ENCODE measurements at regions not wholly inside any gene's neighbourhood (a gene's known extent, or its start where the extent isn't known, plus 50 kb on each side); places are given as distances from the start of the nearest gene placed in this dataset.

DNA sequence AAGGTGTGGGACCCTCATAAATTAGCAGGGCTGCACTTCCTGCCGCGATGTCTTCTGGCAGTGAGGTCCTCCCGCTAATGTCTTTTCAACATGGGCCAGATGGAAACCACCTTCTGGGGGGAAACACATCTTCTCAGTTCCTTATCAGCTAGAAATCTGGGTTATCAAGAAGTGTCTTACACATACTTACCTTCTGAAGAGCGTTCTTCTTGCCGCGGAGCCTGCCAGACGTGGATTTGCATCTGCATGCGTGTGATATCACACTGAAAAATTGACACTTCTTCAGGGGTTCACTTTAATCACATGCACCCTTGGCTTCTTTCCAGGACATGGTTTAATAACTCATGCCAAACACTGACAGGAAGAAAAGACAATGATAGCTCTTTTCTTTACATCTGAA is 163.5 kb upstream of the SOX11 start:
- no peak for DNase-seq

DNA sequence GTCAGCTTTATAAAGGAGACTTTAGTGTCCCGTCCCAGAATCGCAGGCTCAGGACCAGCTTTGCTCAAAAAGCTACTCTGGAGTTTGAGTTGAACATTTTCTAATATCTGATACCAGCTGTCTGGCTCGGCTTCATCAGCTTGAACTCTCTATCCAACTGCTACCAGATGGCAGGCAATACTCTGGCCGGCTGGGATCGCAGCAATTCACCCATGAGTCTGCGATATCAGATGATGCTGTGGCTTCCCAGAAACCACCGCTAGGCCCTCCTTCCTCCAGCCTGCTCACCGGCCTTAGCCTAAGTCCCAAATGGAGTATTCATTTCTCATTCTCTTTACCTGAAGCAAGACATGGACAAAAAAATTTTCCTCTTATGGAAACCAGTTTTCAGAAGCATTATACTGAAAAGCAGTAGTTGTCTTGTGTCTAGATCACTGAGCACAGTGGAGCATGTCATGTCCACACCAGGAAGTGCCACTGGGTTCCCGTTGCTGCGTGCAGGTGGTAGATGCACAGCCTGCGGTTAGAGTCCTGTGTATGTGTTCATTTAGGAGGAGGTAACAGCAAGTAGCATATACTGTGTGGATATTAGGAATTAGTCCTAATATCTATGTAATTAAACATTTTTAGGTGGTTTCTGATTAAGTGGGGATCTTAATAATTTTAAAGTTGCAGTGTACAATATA is 162.0 kb upstream of the SOX11 start:
- DNase-seq = no peak

DNA sequence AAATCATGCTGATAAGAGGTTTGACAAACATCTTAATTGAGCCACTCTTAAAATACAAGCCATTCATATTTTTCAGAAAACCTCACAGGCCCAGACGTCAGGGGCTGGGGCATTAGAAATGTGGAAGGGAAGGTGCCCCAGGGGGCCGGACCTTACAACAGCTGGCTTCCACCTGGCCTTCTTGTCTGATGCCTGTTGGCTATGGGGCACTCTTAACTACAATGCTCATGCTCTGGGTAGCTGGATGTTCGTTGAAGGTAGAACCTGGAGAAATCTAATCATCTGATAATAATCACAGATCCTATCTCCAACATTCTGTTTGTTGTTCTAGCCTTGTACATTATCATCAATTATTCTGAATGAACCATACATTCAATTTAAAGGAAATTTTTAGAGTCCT is 156.9 kb upstream of the SOX11 start:
- DNase-seq = no peak

DNA sequence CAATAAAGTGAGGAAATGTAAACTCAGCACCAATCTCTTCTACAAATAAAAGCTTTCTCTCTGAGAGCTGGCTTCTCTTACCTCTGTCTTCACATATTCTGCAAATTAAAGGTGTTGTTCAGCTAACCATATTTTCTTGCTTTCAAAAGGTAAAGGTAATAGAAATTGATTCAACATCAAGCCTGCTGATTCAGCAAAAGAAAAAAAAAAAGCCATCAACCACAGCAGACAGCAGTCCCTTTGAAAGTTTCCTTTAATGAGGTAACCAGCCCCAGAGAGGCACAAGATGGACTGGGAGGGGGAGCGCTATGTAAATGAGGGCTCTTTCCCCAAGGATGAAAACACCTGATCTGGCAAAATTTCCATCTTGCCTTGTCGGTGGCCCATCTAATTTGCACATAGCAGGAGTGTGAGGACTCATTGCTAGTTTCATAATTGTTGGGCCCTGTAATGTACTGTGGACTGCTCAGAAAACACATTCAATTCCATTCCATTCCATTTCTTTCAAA is 154.9 kb upstream of the SOX11 start:
- no peak for DNase-seq

DNA sequence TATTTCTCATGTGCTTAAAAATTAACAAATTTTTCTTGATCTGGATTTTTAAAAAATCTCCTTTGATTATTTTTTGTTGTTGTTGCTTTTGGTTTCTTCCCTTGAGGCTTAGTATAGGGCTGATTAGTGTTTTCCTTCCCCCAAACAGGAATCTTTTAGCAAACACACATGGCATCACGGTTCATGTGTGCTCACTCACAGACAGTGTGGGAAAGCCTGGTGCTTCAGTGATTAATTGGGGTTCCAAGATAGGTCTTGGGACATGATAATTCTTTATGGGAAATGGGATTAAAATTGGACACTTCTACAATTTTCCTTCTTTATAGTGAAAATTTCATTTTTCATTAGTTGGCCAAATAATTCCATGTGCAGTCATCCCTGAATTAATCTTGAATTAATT is 153.9 kb upstream of the SOX11 start:
- no peak for DNase-seq

DNA sequence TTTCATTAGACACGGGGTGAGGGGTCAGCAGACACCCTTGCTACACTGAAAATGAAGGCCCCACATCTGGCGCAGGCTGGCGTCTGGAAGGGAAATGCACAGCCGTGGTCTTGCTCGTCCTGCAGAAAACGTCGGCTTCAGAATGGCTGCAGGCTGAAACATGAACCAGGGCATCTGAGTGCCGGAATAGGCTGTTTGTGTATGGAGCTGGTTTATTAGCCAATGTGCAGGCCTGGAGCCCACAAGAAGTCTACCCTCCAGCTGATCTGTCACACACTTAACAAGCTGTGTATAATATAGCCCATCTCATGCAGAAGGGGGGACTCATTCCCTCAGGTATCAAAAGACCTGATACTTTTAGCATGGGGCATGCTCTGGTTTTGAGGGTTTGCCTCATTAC is 153.4 kb upstream of the SOX11 start:
- DNase-seq = no peak

DNA sequence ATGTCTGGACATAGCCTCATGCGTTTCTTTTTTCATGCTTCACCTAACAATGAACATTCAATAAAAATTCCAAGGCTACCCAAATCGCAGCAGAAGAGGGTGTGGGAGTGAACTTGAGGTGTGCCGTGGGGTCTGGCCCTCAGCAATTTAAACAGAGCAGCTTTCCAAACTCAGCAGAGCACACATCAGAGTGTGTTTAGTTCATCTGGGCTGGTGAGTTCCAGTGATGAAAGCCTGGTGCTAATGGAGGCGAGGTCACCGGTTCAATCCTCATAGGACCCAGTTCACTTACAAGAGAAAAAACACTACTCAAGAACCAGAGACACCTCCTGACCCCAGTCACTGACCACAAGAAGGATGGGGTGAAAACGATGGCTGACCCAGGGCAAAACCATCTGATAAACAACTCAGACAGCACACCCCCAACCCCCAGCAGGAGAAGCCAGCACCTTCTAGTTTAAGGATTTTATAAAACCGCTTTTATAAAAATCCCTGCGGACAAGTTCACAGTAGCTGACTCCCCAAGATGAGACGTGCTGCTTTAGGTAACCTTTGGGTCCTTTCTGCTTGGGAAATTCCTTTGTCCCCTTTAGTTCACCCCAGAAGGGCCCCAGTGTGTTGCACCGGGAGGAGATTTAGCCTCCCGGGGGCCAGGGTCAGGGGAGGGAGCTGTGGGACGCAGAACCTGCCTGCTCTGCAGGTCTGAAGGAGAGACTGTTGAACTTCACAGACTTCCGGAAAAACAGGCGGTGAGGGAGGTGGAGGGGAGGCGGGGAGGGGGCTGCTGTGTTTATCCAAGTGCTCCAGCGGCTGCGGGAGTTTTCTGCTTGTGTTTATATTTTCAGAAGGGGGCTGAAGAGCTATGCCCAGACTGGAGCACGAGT is 152.7 kb upstream of the SOX11 start:
- no peak for DNase-seq

DNA sequence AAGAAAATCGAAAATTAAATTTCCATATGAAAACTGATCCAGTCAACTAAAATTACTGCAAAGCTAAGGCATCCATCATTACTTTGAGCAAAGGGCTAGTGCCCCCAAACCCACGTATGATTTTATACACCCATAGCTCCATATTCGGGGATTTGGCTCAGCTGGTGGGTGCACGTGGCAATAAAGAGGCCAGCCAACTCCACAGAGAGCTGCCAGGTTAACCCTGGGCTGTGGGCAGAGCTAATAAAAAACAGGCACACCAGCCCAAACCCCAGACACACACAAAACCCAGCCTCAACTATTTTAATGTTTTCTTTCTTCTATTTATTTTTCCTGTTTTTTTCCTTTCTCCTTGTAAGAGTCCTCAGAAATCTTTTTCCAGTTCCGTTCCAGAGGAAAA is 151.3 kb upstream of the SOX11 start:
- no peak for DNase-seq

DNA sequence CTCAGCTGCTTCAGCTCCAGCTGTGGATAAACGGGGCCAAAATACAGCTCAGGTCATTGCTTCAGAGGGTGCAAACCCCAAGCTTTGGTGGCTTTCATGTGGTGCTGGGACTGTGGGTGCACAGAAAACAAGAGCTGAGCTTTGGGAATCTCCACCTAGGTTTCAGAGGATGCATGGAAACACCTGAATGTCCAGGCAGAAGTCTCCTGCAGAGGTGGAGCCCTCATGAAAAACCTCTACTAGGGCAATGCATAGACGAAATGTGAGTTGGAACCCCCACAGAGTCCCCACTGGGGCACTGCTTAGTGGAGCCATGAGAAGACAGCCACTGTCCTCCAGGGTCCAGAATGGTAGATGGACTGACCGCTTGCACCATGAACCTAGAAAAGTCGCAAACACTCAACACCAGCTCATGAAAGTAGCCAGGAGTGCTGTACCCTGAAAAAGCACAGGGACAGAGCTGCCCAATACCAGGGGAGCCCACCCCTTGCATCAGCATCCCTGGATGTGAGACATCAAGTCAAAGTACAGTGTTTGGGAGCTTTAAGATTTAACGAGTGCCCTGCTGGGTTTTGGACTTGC is 147.9 kb upstream of the SOX11 start:
- DNase-seq = no peak

DNA sequence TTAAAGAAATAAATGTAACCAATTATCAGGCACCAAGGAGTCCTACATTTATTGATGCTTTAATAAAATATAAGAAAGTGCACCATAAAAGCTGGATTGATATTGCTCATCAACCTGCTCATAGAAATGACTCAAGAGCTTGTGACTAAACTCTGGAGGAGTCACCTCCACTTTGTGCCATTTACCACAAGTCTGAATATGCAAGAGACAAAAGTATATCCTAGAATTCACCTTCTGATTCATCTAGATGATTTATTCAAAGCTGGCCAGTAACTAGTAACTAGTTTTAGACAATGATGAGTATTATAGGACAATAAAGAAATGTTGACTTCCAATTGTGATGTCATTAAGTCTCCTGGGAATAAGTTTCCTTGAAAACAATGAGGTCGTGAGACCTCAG is 146.0 kb upstream of the SOX11 start:
- no peak for DNase-seq

DNA sequence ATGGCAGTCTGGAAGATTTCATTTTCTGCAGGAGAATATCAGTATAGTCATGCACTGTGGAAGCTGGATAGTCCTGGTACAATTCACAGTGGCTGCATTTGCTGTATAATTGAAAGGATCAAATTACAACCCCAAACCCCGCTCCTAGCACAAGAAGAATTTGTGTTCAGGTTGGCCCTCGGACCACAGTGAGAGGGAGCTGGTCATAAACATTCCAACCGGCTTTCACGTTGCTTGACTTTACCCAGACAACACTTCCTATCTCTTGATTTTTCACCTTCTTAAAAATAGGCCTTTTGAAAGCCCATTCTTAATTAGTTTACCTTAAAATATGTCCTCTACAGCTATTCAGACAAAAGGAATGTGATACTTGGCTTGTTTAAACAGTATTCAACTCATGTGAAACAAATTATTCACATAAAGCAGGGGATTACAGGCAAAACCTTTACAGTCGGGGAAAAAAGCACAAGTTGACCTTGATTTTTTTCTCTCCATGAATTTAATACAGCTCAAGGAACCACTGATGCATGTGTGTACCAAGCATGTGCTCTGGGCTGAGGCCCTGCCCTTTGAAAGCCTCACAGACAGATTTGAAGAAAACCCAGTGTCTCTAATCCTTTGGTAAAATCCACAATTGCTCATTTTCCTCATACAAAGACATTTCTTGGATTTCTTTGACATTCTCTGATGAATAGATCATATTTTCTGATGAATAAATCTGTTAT is 143.0 kb upstream of the SOX11 start:
- DNase-seq = no peak

DNA sequence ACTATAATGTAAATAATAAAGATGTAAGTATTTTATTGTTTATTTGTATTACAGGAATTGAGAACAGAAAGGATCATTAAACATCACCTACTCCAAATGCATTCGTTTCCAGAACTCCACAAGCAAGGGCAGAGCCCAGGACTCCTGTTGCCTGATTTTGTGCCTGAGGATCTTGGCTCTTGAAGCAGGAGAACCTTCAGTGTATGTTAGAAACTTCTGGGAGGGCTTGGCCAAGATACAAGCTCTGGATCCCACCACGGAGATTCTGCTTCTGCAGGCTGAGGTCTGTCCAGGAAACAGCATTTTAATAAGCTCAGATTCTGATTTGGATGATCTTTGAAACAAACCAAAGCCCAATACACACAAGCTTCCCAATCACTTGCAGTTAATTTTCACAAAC is 142.4 kb upstream of the SOX11 start:
- DNase-seq = no peak

DNA sequence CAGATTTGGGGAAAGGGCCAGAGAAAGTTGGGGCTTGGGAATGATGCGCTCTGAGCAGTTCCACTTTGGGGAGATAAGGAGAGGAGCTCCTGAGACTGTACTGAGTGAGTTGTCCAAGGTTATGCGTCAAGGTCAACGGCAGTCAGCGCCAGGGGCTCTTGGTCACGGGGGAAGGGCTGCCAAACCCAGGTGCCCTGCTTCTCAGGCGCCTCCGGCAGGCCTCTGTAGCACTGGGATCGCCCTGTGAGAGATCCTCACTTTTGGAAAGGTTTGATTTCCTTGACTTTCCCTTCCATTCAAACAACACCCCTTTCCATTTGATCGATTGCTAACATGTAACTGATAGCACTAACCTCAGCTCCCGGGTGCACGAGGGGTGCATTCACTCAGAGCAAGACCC is 136.5 kb upstream of the SOX11 start:
- no peak for DNase-seq

DNA sequence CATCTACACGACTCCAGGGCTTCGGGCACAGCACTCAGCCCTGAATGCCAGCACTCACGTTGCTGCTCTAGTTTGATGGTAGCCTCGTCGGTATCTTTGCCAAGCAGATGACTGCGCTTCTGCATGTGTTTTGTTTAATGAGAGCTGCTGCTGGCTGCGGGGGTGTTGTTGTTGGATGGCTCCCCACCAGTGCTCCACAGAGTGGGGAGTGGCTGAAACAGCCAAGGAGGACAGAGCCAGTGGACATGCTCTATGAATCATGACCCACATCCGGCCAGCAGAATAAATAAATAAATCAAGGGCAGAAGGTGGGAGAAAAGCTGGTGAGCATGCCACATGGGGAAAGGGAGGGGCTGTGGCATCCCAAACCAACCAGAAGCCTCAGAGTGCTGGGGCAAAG is 131.2 kb upstream of the SOX11 start:
- DNase-seq = no peak

DNA sequence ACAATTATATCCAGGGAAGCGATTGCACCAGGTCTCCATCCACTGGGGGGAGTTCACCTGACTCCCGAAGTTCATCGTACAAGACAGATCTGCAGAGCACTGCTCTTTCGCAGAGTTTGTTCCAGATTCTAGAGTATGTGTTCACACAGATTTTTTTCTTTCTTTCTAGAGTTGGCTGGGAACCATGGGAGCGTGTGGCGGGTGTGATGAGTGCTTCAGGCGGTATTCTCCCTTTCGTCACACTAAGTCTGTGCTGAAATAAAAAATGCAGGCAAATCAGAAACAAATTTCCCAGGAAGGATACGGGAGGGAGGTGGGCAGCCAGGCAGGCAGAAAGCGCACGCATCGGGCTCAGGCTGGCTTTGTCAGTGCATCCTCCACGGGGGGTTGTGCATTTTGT is 129.8 kb upstream of the SOX11 start:
- DNase-seq = no peak

DNA sequence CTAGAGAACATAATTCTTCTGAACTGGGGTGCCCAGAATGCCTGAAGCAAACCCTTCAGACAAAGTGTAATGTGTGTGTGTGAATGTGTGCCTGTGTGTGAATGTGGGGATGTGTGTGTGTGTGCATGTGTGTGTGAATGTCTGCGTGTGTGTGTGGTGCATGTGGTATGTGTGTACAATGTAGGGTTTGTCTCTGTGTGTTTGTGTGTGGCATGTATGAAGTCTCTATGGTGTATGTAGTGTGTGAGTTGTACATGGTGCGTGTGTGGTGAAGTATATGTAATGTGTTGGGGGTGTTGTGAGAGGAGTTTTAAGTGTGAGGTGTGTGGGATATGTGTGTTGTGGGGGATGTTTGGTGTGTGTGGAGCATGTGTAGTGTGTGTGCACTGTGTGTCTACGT is 129.3 kb upstream of the SOX11 start:
- no peak for DNase-seq

DNA sequence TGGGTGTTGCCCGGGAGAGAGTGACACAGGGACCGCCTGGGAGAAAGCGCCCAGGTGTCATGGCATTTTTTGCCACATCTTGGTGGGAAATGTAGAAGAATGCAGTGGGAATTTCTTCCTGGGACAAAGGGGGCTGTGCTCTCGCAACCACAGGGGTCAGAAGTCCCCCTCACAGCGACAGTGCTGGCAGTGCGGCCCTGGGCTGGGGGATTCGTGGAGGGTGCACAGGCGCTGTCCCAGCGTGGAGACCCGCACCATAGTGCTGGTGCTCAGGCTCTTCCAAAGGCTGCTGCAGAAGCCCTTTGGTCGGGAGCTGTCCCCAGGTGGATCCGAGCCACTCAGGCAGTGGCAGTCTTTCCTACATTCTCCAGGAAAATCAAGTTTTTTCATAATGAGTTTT is 128.8 kb upstream of the SOX11 start:
- DNase-seq = no peak

DNA sequence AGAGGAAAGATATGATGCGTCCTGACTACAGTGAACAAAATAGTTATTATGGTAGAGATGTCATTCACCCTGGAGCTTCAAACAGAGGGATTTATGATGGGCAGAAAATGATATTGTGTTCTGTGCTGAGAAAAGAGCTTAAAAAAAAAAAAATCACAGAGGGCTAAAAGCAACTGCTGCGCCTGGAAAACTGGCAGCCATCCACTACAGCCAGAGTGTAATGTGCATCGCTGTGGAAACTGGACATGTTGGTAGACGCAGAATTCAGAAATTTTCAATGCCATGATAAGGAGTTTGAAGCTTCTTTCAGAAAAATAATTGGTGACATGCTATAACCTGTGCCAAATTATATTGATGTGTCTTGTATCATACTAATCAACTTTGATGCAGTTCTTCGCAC is 122.9 kb upstream of the SOX11 start:
- DNase-seq = no peak

DNA sequence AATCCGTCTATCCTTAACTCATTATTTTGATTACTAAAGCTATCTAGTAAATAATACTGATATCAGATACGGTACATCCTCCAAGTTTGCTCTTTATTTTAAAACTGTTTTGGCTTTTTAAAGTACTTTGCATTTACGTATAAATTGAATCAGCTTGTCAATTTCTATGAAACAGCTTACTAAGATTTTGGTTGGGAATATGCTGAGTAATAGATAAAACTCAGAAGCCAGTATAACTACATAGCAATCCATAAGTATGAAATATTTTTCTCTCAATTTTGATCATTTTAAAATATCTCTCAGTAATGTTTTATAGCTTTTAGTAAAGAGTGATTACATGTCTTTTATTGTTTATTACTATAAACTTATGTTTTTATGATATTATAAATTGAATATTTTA is 116.2 kb upstream of the SOX11 start:
- DNase-seq = no peak

DNA sequence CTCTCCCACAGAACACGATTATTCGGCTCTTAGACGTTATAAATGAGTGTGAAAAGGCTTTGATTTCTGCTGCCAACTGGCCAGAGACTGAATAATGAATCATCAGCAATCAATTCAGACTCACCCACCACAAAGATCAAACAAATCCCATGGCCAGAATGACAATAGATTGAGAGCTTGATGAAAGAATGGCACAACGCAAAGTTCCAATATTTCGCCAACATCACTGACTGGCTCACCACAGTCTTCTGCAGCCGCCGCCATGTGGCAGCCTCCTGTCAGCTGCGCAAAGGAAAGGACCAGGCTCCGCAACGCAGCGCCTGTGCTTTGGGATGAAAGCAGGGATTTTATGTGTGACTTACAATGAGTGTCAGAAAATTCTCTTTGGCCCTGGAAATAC is 104.4 kb upstream of the SOX11 start:
- no peak for DNase-seq

DNA sequence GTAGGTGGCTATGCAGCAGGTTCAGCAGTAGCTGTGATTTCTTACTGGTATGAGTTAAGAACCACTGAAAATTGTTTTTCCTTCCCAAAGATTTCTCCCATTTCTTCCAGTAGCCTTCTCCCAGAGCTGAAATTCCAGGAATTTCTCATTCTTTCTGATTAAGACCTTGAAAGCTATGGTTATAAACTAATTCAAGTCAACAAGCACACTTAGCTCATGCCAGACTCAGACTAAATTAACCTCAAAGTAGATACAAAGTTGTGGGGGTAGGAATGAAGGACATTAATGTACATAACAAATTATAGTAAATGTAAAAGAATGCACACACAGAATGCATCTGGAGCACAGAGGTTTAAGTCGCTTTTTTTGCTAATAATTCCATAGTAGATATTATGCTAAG is 103.6 kb upstream of the SOX11 start:
- DNase-seq = no peak

DNA sequence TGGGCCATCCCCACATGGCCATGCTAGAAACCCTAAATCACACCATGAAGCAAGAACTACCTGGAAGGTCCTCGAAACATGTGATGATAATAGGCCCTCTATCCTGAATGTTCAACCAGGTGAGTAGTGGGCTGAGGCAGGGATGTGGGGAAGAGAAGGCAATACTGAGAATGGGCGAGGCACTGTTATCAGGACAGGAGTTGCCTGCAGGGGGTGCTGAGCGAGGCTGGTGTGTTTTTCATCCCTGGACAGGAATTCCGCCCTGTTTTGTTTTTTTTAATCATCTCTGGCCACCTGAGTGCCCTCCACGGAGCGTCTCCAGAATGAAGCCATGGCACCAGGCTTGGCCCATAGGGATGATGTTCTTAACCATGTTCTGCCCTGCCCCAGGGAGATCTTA is 103.0 kb upstream of the SOX11 start:
- no peak for DNase-seq

DNA sequence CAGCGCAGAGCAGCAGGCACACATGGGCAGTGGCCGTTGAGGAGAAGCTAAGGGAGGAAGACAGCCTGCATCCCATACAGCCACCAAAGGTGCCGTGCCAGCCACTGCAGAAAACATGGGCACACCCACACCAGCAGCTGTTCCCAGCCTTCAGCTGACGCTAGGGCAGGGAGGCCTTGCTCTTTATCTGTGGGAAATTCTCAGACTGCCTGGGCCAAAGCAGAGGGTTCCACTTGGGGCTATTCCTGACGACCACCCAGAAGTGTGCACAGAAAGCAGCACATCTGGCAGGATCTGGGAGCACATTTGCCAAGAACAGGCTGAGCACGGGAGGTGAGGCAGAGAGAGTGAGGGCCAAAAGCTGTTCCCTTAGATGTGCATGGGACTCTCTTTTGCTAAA is 101.3 kb upstream of the SOX11 start:
- no peak for DNase-seq

DNA sequence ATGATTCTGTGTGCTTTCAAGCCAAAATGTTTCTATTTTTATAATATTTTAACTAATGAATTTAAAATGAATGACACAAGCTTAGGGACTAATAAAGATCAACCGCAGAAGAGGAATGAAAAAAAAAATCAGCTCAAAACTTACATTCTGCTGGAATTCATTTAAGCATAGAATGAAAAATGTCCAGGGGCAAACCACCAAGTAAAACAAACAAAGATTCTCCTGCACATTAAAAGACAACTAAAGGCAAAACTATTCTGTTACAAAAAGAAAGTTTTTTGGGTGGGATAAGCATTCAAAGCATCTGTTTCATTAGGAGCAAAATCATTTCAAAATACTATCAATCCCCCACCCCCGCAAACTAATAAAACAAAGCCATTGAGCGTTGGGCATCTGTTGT is 99.3 kb upstream of the SOX11 start:
- no peak for DNase-seq

All from activated naive CD4-positive, alpha-beta T cell (primary cell).